ENCODE measurements at regions not wholly inside any gene's neighbourhood (a gene's known extent, or its start where the extent isn't known, plus 50 kb on each side); places are given as distances from the start of the nearest gene placed in this dataset.
"Not testable (repeated sequence)": the region's sequence is repeated elsewhere in the genome, so short reads cannot be mapped to it uniquely, and the experiment has no call there.

GRCh38 chr16:52386694-52387093 lies 160.2 kb downstream of the TOX3 start:
- DNase-seq, result no peak

GRCh38 chr16:52384378-52384777 lies 162.6 kb downstream of the TOX3 start:
- no peak for DNase-seq

GRCh38 chr16:52383640-52384292 lies 163.2 kb downstream of the TOX3 start:
- DNase-seq, result no peak

DNA sequence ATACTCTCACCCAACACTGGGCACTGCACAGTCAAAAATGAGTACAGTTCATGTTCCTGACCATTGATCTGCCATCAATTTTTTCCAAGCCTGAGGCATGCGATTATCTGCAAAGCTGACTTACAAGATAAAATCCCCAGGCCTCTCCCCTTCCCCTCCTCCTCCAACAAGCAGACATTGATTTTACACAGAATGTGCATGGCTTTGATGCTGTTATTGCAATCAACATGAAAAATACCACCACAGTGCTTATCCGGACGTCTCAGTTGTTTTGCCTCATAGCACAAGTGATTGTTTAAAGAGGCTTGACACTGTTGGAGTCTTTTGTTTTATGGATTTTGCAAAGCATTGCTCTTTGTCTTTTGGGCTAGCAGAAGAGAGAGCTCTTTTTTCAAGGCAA lies 163.8 kb downstream of the TOX3 start:
- DNase-seq, result no peak

GRCh38 chr16:52379551-52379950 lies 167.4 kb downstream of the TOX3 start:
- no peak for DNase-seq

DNA sequence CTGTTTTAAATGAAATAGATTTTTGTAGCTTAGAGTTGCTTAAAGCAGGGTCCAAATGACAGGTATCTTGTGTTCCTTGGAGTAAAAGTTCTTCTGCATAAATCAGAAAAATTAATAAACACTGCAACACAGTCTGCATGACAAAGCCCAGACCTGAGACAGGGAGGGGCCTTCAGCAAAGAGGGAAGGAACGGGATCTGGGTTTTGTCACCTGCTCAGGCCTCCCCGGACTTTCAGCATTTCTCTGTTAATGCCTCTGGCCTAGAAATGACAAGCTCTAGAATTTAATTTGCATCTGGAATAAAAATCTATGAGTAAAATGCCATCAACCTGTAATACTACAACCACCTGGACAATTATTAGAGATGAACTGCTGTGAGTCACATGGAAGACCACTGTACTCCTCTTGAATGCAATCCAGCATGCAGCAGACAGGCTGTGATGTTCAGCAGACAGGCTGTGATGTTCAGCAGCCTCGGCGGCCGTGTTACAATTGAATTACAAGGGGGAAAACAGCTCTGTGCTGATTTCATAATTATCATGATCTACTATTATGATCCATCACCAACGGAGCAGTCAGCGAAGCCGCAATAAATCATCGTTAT lies 170.2 kb downstream of the TOX3 start:
- DNase-seq, result no peak

DNA sequence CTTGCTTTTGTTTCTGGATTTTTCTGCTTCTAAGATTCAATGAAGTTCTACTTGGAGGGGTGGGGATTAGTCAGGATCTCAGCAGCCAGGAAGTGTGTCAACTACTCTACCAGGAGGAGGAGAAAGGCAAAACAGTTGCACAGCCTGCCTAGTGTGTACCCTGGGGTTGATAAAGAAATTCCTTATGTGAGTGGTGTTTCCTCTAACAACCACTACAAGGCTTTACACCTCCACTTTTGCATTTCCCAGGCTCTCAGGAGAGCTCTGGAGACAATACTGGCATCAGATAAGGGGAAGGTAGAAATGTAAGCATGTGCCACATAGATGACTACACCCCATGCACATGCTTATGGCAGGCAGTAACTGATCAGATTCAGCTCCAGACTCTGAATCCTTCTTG lies 174.6 kb downstream of the TOX3 start:
- DNase-seq, result no peak

- no peak for DNase-seq
Observed at GRCh38 chr16:52368859-52369258, 178.1 kb downstream of the TOX3 start.

GRCh38 chr16:52367821-52368220 lies 179.1 kb downstream of the TOX3 start:
- no peak for DNase-seq

GRCh38 chr16:52366983-52367382 lies 180.0 kb downstream of the TOX3 start:
- no peak for DNase-seq

GRCh38 chr16:52364500-52364899 lies 182.4 kb downstream of the TOX3 start:
- no peak for DNase-seq

- DNase-seq, result no peak
Observed at GRCh38 chr16:52363082-52363481, 183.9 kb downstream of the TOX3 start.

GRCh38 chr16:52357711-52358110 lies 189.2 kb downstream of the TOX3 start:
- no peak for DNase-seq

GRCh38 chr16:52353249-52353648 lies 193.7 kb downstream of the TOX3 start:
- no peak for DNase-seq

GRCh38 chr16:52351451-52351850 lies 195.5 kb downstream of the TOX3 start:
- no peak for DNase-seq

GRCh38 chr16:52350031-52350642 lies 196.8 kb downstream of the TOX3 start:
- no peak for DNase-seq

GRCh38 chr16:52346709-52347108 lies 200.2 kb downstream of the TOX3 start:
- DNase-seq, result no peak

DNA sequence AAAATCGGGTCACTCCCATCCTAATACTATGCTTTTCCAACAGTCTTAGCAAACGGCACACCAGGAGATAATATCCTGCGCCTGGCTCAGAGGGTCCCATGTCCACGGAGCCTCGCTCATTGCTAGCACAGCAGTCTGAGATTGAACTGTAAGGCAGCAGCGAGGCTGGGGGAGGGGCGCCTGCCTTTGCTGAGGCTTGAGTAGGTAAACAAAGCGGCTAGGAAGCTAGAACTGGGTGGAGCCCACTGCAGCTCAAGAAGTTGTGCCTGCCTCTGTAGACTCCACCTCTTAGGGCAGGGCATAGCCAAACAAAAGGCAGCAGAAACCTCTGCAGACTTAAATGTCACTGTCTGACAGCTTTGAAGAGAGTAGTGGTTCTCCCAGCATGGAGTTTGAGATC lies 213.3 kb downstream of the TOX3 start:
- not testable (repeated sequence) for DNase-seq

GRCh38 chr16:52320930-52321439 lies 226.0 kb downstream of the TOX3 start:
- no peak for DNase-seq

DNA sequence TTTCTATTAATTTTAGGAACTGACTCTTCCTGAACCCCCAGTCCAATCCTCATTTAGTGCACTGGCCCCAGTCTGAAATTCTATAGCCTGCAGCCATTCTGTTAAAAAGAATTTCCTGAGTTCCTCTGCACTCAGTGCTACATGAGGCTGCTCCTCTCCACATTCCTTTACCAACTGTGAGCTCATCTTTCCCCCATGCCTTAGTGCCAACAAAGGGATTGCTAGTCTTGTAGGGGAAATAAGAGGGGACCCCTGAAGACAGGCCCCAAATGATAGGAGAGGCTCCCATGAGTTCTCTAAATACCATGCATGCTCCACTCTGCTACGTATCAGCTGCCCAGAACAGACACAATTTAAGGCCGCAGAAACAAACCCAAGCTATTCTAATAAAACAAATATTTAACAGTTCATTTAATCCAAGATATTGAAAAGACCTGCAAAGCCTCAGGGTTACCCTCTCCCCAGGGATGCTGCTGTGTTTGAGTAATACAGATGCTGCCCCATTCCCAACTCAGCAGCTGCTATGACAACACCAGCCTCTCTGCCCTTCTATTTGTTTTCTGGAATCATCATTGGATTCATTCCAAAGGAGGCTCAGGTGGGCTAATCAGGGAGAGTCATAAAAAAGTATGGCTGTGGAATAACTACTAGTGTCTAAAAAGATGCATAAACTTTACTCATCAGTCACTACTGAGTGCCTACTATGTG lies 228.5 kb downstream of the TOX3 start:
- DNase-seq, result no peak

- DNase-seq, result no peak
Observed at GRCh38 chr16:52316241-52316640, 230.7 kb downstream of the TOX3 start.

- DNase-seq, result no peak
Observed at GRCh38 chr16:52312716-52313115, 234.2 kb downstream of the TOX3 start.
